EL (cell line): ENCODE measurements at regions not wholly inside any gene's neighbourhood (a gene's known extent, or its start where the extent isn't known, plus 50 kb on each side); places are given as distances from the start of the nearest gene placed in this dataset.

Experiments used
- DNase-seq: peaks from one replicate; pipeline ENCODE4 v3.0.0-alpha.2; 2016

DNA sequence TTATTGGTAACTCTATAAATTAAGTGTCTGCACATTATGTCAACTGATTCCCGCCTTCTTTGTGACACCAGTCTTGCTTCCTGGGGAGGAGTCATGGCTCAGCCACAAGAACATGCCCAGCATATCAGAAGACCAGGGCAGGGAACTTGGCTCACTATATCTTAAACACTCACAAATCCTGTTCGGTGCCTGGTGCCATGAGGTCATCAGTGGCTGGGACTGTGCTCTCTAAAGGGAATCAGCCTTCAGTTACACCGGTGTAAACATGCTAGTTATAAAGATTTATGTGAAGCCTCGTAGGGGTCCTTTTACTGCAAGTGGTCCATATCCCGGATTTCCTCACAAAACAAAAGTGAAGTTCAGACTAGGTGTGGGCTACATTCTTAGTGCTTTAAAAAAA, 73.1 kb upstream of the ZNF521 start:
- no peak for DNase-seq

DNA sequence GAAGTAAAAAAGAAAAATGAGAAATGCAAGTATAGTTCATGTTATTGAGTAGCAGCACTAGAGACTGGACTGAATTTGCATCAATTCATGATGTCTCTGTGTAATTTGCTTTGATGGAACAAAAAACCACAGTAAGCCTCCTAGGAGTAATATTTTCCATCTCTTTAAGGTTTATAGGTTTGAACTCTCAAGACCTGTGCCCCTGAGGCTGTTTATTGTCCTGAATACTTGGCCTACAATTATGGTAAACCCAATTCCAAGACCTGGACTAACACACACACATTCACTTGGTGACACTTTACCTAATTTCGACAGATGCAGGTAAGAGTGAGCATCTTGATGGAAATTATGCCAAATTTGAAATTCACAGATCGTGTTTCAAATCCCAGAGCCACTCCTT, 71.8 kb upstream of the ZNF521 start:
- DNase-seq = no peak

DNA sequence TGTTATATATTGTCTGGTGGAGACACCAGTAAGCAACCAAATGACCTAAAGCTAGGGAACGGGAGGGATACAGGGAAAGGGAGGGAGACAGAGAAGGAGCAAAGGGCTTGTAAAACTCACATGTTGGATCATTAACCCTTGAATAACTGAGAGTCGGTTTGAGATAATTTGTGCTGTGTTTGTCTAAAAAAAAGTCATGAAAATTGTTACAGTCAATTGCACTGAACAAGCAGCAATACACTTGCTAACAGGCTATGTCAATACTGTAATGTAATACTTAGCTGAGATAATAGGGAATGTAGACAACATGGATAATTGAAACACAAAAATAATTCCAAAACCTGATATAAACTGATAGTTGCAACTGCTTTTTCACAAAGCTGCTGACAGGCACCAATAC, 71.3 kb upstream of the ZNF521 start:
- no peak for DNase-seq

DNA sequence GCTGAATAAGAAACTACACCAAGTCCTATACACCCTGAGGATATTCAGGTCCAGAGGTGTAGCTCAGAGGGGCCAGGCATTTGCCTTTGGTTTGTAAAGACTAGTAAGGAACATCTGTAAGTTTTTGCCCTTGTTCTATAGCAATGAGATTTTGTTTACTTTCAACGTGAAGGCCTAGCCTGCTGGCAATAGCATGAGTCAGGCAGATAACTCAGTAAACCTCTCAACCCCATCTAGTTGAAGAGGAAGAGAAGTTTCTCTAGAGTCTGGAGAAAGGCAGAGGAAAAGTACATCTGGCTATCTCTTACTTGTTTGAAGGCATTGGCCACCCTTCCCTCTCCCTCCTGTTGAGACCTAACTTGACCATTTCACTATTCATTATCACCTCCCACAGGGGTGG, 70.3 kb upstream of the ZNF521 start:
- DNase-seq = no peak

- no peak for DNase-seq
These were observed 68.3 kb upstream of the ZNF521 start for GRCh38 chr18:25420077-25420825.

DNA sequence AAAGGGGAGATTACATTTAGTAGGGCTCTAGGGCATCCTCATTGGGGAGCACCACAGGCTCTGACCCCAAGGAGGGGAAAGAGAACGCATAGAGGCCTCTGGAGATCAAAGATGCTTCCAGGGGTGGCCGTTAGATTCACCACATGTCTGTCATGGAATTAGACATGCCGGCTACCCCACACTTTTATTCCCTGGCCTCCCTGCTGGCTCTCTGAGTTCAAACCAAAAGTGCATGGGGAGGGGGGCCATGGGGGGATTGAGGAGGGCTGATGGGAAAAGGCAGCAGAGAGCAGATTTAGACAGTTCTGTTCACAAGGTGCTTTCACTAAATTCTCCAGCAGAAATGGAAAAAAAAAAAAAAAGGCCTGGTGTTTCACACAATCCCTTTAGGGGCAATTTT, 64.4 kb upstream of the ZNF521 start:
- no peak for DNase-seq

DNA sequence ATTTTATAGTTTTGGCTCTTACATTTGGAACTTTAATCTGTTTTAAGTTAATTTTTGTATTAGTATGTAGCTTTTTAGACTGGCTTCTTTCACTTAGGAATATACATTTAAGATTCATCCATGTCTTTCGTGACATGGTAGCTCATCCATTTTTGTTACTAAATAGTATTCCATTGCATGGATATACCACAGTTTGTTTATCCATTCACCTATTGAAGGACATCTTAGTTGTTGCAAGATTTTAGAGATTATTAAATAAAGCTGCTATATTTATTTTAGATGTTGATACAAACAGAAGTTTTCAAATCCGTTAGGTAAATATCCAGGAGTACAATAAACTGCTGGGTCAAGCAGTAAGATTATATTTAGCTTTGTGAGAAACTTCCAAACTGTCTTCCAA, 58.0 kb upstream of the ZNF521 start:
- DNase-seq = no peak

- no peak for DNase-seq
These were observed 56.3 kb upstream of the ZNF521 start for GRCh38 chr18:25408293-25408692.
